ENCODE measurements at regions not wholly inside any gene's neighbourhood (a gene's known extent, or its start where the extent isn't known, plus 50 kb on each side); places are given as distances from the start of the nearest gene placed in this dataset.

- no peak for TF ChIP-seq POLR2A (IDR thresholded peaks at IDR 0.05)
- TF ChIP-seq CTCF (IDR thresholded peaks at IDR 0.05): no peak
Observed at GRCh38 chr14:106069804-106070625, 543.6 kb downstream of the TMEM121 start.

Data from heart left ventricle (tissue), 13 donors.